Sigmoid colon (tissue), 6 donors: ENCODE measurements at regions not wholly inside any gene's neighbourhood (a gene's known extent, or its start where the extent isn't known, plus 50 kb on each side); places are given as distances from the start of the nearest gene placed in this dataset.
"Not testable (repeated sequence)": the region's sequence is repeated elsewhere in the genome, so short reads cannot be mapped to it uniquely, and the experiment has no call there.

Source experiments
- DNase-seq: peaks from one replicate; pipeline ENCODE4 v3.0.0-alpha.2; 2019
- H3K27ac ChIP-seq, 4 donors: fragments of 200-600 bp; sonication (generic); one replicate each; pipeline ENCODE4 v1.5.1; 2016 to 2019; ENCODE audit warnings: mild to moderate bottlenecking in 1 of 4
- H3K27me3 ChIP-seq, 3 donors: fragments of 200-600 bp; sonication (generic); one replicate each; pipeline ENCODE4 v1.5.1; 2019; ENCODE audit warnings: mild to moderate bottlenecking in 1 of 3
- H3K36me3 ChIP-seq, 4 donors: fragments of 200-600 bp; sonication (generic); one replicate each; pipeline ENCODE4 v1.5.1; 2016 to 2019
- H3K4me1 ChIP-seq, 4 donors: fragments of 200-600 bp; sonication (generic); one replicate each; pipeline ENCODE4 v1.5.1; 2017 to 2019
- H3K4me3 ChIP-seq, 4 donors: fragments of 200-600 bp; sonication (generic); one replicate each; pipeline ENCODE4 v1.5.1; 2017 to 2019; ENCODE audit warnings: mild to moderate bottlenecking in 2 of 4, moderate library complexity in 1 of 4
- H3K9me3 ChIP-seq, 4 donors: fragments of 200-600 bp in 3 of 4; sonication (generic) in 3 of 4; one replicate each; pipeline versions ENCODE4 v1.5.1 to v1.6.1; 2013 to 2019
- EP300 ChIP-seq, 4 donors: sonication (generic); formaldehyde crosslinking; IDR thresholded peaks; one replicate each; pipeline ENCODE4 v1.6.1; 2017; ENCODE audit warnings: antibody characterized with exemption in 4 of 4
- POLR2A ChIP-seq, 2 donors: fragments of 450-650 bp; IDR thresholded peaks; one replicate each; pipeline ENCODE4 v1.6.1; 2016; ENCODE audit warnings: antibody characterized with exemption in 2 of 2, mild to moderate bottlenecking in 2 of 2, moderate library complexity in 2 of 2
- POLR2AphosphoS5 ChIP-seq, 4 donors: sonication (generic); formaldehyde crosslinking; IDR thresholded peaks; one replicate each; pipeline ENCODE4 v1.6.1; 2017; ENCODE audit warnings: antibody characterized with exemption in 4 of 4
- WGBS, 2 donors: extraction: QIAGEN DNeasy Blood & Tissue Kit; methylation state at CpG; one replicate each; pipeline ENCODE4 v1.1.7; 2013; 5-methylcytosine and 5-hydroxymethylcytosine counted together
- intact Hi-C: fragments of 100-400 bp; cut with DNase I; formaldehyde crosslinking; loops from one replicate; pipeline ENCODE4 v1.15.1; 2023
- TF ChIP-seq, protein P1 (sequence below), 4 experiments: fragments of 450-650 bp in 3 of 4; fragments of 200-600 bp in 1 of 4; IDR thresholded peaks; one replicate each; pipeline ENCODE4 v1.5.1; 2016 to 2019; ENCODE audit warnings: antibody characterized with exemption in 4 of 4, mild to moderate bottlenecking in 3 of 4, moderate library complexity in 2 of 4
- donor health status: healthy with polysubstance abuse.
- donor health status: healthy.

DNA sequence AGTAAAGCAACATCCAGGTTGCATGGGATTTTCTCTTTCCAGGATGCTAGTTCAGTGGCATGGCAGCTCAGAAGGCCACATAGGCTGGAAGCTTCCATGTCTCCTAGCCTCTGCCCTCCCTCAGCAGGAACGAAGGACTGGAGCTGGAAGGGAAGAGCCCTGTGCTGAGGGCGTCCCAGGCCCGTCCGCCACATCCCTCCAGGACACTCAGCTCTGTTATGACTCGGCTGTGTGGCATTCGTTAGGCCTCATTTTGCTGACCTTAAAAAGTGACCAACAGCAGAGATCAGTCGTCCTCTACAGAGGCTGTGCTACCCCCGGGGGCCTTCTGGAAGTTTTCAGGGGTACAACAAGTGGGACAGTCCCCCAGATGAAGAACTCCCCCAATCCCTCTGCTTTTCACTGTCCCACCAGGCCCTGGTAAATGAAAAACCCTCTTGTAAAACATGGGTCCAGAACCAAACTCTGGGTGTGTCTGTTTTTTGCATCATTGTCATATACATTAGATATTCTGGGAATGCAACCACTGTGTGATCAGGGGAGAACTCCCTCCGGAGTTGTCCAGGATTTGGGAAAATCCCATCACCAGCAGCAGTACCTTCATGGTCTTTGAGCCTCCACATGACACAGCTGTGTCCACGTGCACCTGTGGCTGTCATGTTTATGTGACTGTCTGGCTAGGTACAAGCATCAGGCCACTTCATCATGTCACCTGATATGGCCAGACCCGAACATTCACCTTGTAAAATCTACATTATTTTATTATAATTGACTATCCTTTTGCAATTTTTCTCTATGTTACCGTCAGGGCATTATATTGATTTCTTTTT, 149.9 kb downstream of the OR4M2 start:
- no peak overlapping the region for H3K27ac ChIP-seq
- no peak overlapping the region for H3K4me3 ChIP-seq
- no peak for TF ChIP-seq EP300 (IDR thresholded peaks at IDR 0.05)
- no peak for TF ChIP-seq POLR2A (IDR thresholded peaks at IDR 0.05)
- TF ChIP-seq POLR2AphosphoS5 (IDR thresholded peaks at IDR 0.05), result no peak
- TF ChIP-seq, protein P1, sequence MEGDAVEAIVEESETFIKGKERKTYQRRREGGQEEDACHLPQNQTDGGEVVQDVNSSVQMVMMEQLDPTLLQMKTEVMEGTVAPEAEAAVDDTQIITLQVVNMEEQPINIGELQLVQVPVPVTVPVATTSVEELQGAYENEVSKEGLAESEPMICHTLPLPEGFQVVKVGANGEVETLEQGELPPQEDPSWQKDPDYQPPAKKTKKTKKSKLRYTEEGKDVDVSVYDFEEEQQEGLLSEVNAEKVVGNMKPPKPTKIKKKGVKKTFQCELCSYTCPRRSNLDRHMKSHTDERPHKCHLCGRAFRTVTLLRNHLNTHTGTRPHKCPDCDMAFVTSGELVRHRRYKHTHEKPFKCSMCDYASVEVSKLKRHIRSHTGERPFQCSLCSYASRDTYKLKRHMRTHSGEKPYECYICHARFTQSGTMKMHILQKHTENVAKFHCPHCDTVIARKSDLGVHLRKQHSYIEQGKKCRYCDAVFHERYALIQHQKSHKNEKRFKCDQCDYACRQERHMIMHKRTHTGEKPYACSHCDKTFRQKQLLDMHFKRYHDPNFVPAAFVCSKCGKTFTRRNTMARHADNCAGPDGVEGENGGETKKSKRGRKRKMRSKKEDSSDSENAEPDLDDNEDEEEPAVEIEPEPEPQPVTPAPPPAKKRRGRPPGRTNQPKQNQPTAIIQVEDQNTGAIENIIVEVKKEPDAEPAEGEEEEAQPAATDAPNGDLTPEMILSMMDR (IDR thresholded peaks at IDR 0.05), result no peak
- H3K4me1 ChIP-seq, result no peaks in the 10 kb centered on the region
- WGBS, 2 donors, result 61 to 73% methylated on average over 12 of the region's 12 CpGs
- no peaks in the 10 kb centered on the region for H3K36me3 ChIP-seq
- H3K9me3 ChIP-seq, result peaks cover 0 to 18% (median 0%) of the 10 kb centered on the region in 4 donors
- H3K27me3 ChIP-seq, result no peaks in the 10 kb centered on the region
- DNase-seq, result peak; percentile 43
- intact Hi-C loops, result no loop called here

DNA sequence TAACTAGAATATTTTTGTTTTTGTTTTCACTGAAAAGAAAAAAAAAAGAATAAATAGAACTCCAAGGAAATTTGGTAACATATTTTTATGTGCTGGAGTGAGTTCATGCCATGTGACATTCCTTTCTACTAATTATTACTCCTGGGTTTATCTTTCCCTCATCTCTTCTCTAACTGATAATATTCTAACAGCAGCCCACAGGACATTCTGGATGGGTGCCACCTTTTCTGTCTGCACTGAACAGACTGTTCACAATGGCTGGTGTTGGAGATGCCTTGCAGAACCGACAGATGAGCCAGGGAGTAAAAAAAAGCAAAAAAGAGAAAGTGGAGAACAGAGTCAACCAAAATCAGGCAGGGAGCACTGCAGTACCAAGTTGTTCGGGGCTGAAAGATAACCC, 151.3 kb downstream of the OR4M2 start:
- no peaks in the 10 kb centered on the region for H3K27me3 ChIP-seq
- 54 to 59% methylated on average over 2 of the region's 2 CpGs for WGBS, 2 donors
- intact Hi-C loops, result no loop called here

GRCh38 chr15:22232675-22233074, 152.3 kb downstream of the OR4M2 start:
- Histone ChIP-seq H3K27me3 (no peaks in the 10 kb centered on the region), H3K9me3 (peaks cover 0 to 8% (median 0%) of the 10 kb centered on the region in 4 donors), H3K4me1 (no peaks in the 10 kb centered on the region), H3K36me3 (no peaks in the 10 kb centered on the region), H3K4me3 (no peak overlapping the region), H3K27ac (no peak overlapping the region)
- 84 to 92% methylated on average over 3 of the region's 3 CpGs for WGBS, 2 donors
- intact Hi-C loops, result no loop called here
- no peak for DNase-seq
- TF ChIP-seq POLR2AphosphoS5 (IDR thresholded peaks at IDR 0.05), result no peak
- TF ChIP-seq EP300 (IDR thresholded peaks at IDR 0.05), result no peak
- TF ChIP-seq POLR2A (IDR thresholded peaks at IDR 0.05), result no peak
- TF ChIP-seq, protein P1 (IDR thresholded peaks at IDR 0.05), result no peak

More for the DNA sequence above, 151.3 kb downstream of the OR4M2 start:
- H3K4me3 ChIP-seq, result no peak overlapping the region
- no peaks in the 10 kb centered on the region for H3K36me3 ChIP-seq
- no peak for DNase-seq
- H3K9me3 ChIP-seq, result peaks cover 0 to 12% (median 0%) of the 10 kb centered on the region in 4 donors
- no peaks in the 10 kb centered on the region for H3K4me1 ChIP-seq
- no peak for TF ChIP-seq EP300 (IDR thresholded peaks at IDR 0.05)
- TF ChIP-seq, protein P1 (IDR thresholded peaks at IDR 0.05), result no peak
- TF ChIP-seq POLR2A (IDR thresholded peaks at IDR 0.05), result no peak
- TF ChIP-seq POLR2AphosphoS5 (IDR thresholded peaks at IDR 0.05), result no peak
- no peak overlapping the region for H3K27ac ChIP-seq

DNA sequence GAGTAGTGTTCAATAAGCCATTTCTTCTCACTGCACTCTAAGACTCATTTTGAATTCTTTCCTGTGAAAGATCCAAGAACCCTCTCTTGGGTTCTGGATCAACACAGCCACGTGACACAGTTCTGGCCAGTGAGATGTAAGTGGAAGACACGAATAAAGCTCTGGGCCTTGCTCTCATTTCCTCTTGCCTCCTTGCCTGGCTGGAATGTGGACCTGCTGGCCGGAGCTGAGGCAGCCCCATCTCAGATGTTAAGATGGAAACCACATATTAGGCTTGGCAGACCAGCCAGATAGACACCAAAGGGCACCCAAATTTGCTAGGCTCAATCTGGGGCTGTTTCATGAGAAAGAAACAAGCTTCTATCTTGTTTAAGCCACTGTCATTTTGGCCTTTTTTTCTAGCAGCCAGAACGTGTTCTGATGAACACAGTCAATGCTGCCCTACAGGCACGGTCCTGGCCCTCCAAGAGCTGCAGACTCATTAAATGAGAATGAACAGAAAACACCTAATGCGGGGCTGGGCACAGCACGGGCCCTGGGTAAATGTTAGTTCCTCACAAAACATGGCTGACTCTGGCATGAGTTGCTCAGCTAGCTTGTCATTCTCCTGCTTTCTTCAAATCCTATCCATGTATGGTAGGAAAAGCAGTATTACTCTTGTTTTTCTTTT, 155.1 kb downstream of the OR4M2 start:
- H3K27me3 ChIP-seq, DNase-seq, H3K4me3 ChIP-seq, H3K36me3 ChIP-seq, H3K4me1 ChIP-seq, intact Hi-C loops, H3K27ac ChIP-seq: not testable (repeated sequence)
- H3K9me3 ChIP-seq, result peaks cover 0 to 14% (median 0%) of the 10 kb centered on the region in 4 donors
- 55 to 63% methylated on average over 7 of the region's 7 CpGs for WGBS, 2 donors

DNA sequence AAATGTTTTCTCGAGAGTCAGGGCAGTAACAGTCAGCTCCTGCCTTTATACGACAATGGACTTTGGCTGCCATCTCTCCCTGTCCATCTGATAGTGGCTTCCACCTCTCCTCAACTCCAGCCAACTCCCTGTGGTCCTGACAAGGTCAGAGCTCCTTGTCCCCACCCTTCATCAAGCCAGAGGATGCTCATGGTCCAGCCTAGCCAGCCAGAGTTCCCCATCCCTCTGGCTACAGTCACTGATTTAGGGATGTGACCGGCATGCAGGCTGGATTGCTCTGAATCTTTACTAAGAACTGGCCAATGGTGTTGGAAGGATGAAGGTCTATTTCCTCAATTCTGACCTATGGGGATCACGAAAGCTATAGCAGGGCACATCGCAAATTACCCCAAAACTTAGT, 156.1 kb downstream of the OR4M2 start:
- no peaks in the 10 kb centered on the region for H3K27me3 ChIP-seq
- no peak overlapping the region for H3K4me3 ChIP-seq
- intact Hi-C loops, result no loop called here
- 67 to 81% methylated on average over 5 of the region's 5 CpGs for WGBS, 2 donors
- DNase-seq, result no peak
- H3K36me3 ChIP-seq, result no peaks in the 10 kb centered on the region
- no peak for TF ChIP-seq POLR2A (IDR thresholded peaks at IDR 0.05)
- no peak for TF ChIP-seq POLR2AphosphoS5 (IDR thresholded peaks at IDR 0.05)
- TF ChIP-seq, protein P1 (IDR thresholded peaks at IDR 0.05), result no peak
- TF ChIP-seq EP300 (IDR thresholded peaks at IDR 0.05), result no peak
- peaks cover 0 to 14% (median 0%) of the 10 kb centered on the region in 4 donors for H3K9me3 ChIP-seq
- no peak overlapping the region for H3K27ac ChIP-seq
- H3K4me1 ChIP-seq, result no peaks in the 10 kb centered on the region
